K562 (cell line): ENCODE measurements at regions not wholly inside any gene's neighbourhood (a gene's known extent, or its start where the extent isn't known, plus 50 kb on each side); places are given as distances from the start of the nearest gene placed in this dataset.

Experiments used
- EGR1 ChIP-seq: fragments of 450-650 bp; conservative IDR thresholded peaks from 2 replicates; pipeline ENCODE4 v1.6.1; 2017; ENCODE audit warnings: mild to moderate bottlenecking
- ESRRA ChIP-seq: fragments of 450-650 bp; IDR thresholded peaks from 2 replicates; pipeline ENCODE4 v1.6.1; 2014; ENCODE audit warnings: low read depth, mild to moderate bottlenecking, moderate library complexity, borderline replicate concordance
- EZH2 ChIP-seq: IDR thresholded peaks from 2 replicates; pipeline ENCODE4 v1.6.1; 2012; ENCODE audit warnings: low read depth, mild to moderate bottlenecking, inconsistent platforms, low read length, borderline replicate concordance
- GABPA ChIP-seq: fragments of 200-800 bp; sonication (Bioruptor generic); conservative IDR thresholded peaks from 2 replicates; pipeline ENCODE4 v1.6.1; 2016; ENCODE audit warnings: low read depth, missing genetic modification characterization, missing compliant biosample characterization
- MXI1 ChIP-seq: IDR thresholded peaks from 2 replicates; pipeline ENCODE4 v1.6.1; 2011; ENCODE audit warnings: low read depth, mild to moderate bottlenecking, improper control_type of control experiment, low read length
- NELFE ChIP-seq: IDR thresholded peaks from 2 replicates; pipeline ENCODE4 v1.6.1; 2011; ENCODE audit warnings: mild to moderate bottlenecking; ENCODE audit not compliant: insufficient read depth, insufficient read length
- POLR2AphosphoS5 ChIP-seq: IDR thresholded peaks from 2 replicates; pipeline ENCODE4 v1.6.1; 2011; ENCODE audit warnings: mild to moderate bottlenecking, low read depth, low read length, moderate library complexity; ENCODE audit not compliant: control insufficient read depth, insufficient read depth
- RBFOX2 ChIP-seq: fragments of 200-400 bp; formaldehyde crosslinking; IDR thresholded peaks from 2 replicates; pipeline ENCODE4 v1.6.1; 2017; ENCODE audit warnings: low read depth, mild to moderate bottlenecking, low read length, moderate library complexity
- SMARCA4 ChIP-seq: fragments of 450-650 bp; IDR thresholded peaks from 2 replicates; pipeline ENCODE4 v1.6.1; 2016
- YY1 ChIP-seq, 3 experiments: IDR thresholded peaks; 2 replicates each; pipeline ENCODE4 v1.6.1; 2011; ENCODE audit warnings: low read length in 2 of 3, mild to moderate bottlenecking in 2 of 3, moderate library complexity in 2 of 3, borderline replicate concordance in 1 of 3, control low read depth in 1 of 3, low read depth in 1 of 3; ENCODE audit not compliant: insufficient read depth in 3 of 3, insufficient replicate concordance in 2 of 3, control insufficient read depth in 1 of 3, insufficient read length in 1 of 3; ENCODE audit errors: extremely low read depth in 1 of 3
- ZNF175 ChIP-seq: fragments of 200-800 bp; sonication (Bioruptor generic); IDR thresholded peaks from 2 replicates; pipeline ENCODE4 v1.6.1; 2016; ENCODE audit warnings: low read depth, mild to moderate bottlenecking, missing genetic modification characterization, missing compliant biosample characterization
- TF ChIP-seq, protein P1 (sequence below), 3 experiments: IDR thresholded peaks in 2 of 3; conservative IDR thresholded peaks in 1 of 3; 2 replicates each; pipeline ENCODE4 v1.5.1; 2011 to 2012; ENCODE audit warnings: low read length in 3 of 3, mild to moderate bottlenecking in 3 of 3, control low read depth in 2 of 3, improper control_type of control experiment in 1 of 3, inconsistent platforms in 1 of 3, low read depth in 1 of 3, mixed read lengths in 1 of 3, moderate library complexity in 1 of 3; ENCODE audit not compliant: insufficient read depth in 2 of 3
- TF ChIP-seq, protein P2 (sequence below): fragments of 450-650 bp; formaldehyde crosslinking; IDR thresholded peaks from 2 replicates; pipeline ENCODE4 v1.4.0; 2020; ENCODE audit warnings: mild to moderate bottlenecking, moderate library complexity
- TF ChIP-seq, protein P3 (sequence below), 2 experiments: IDR thresholded peaks; 2 replicates each; pipeline ENCODE4 v1.6.1; 2012; ENCODE audit warnings: improper control_type of control experiment in 2 of 2, low read depth in 2 of 2, low read length in 2 of 2, borderline replicate concordance in 1 of 2

DNA sequence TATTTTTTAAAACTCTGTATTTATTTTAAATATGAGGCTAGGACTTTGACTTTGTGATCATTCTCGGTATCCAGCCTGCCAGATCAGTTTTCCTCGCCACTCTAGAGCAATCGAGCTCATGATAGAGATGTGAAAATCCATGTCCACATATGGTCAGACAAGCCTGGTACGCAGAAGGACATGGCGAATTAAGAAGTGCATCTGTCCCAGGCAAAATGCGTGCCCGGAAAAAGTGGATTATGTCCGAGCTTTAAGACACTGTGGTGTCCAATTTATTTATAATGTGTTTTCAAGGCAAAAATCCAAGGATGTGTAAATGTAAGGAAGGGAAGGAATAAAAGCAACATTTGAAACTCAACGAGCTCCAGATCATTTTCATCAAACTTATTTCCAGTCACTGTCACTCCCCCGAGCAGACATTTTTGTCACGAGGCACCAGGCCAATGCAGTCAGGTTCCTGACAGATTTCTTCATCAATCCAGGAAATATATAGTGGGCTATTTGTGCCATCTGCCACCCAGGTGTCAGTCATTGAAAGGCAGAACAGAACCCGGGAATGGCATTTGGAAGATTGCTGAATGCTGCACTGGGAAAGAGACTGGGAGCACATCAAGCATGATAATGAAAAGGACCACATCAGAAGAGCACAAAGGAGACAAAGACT is 825.7 kb downstream of the SQOR start:
- TF ChIP-seq YY1 (IDR thresholded peaks at IDR 0.05; ENCODE audit: borderline replicate concordance in 1 of 3, control insufficient read depth in 1 of 3, extremely low read depth in 1 of 3, insufficient read depth in 3 of 3, insufficient read length in 1 of 3, insufficient replicate concordance in 2 of 3, low read depth in 1 of 3, low read length in 2 of 3) (no peak), RBFOX2 (no peak), ZNF175 (CRISPR knock-in tag) (no peak), POLR2AphosphoS5 (no peak), ESRRA (no peak), GABPA (no peak), EGR1 (no peak), NELFE (no peak), MXI1 (no peak), EZH2 (no peak), SMARCA4 (no peak)
- TF ChIP-seq, protein P1, sequence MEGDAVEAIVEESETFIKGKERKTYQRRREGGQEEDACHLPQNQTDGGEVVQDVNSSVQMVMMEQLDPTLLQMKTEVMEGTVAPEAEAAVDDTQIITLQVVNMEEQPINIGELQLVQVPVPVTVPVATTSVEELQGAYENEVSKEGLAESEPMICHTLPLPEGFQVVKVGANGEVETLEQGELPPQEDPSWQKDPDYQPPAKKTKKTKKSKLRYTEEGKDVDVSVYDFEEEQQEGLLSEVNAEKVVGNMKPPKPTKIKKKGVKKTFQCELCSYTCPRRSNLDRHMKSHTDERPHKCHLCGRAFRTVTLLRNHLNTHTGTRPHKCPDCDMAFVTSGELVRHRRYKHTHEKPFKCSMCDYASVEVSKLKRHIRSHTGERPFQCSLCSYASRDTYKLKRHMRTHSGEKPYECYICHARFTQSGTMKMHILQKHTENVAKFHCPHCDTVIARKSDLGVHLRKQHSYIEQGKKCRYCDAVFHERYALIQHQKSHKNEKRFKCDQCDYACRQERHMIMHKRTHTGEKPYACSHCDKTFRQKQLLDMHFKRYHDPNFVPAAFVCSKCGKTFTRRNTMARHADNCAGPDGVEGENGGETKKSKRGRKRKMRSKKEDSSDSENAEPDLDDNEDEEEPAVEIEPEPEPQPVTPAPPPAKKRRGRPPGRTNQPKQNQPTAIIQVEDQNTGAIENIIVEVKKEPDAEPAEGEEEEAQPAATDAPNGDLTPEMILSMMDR (IDR thresholded peaks at IDR 0.05 in 2 of 3, conservative IDR thresholded peaks at IDR 0.05 in 1 of 3; ENCODE audit: insufficient read depth in 2 of 3, low read depth in 1 of 3, low read length in 3 of 3), result no peak
- TF ChIP-seq, protein P2, sequence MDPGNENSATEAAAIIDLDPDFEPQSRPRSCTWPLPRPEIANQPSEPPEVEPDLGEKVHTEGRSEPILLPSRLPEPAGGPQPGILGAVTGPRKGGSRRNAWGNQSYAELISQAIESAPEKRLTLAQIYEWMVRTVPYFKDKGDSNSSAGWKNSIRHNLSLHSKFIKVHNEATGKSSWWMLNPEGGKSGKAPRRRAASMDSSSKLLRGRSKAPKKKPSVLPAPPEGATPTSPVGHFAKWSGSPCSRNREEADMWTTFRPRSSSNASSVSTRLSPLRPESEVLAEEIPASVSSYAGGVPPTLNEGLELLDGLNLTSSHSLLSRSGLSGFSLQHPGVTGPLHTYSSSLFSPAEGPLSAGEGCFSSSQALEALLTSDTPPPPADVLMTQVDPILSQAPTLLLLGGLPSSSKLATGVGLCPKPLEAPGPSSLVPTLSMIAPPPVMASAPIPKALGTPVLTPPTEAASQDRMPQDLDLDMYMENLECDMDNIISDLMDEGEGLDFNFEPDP, result no peak
- TF ChIP-seq, protein P3, sequence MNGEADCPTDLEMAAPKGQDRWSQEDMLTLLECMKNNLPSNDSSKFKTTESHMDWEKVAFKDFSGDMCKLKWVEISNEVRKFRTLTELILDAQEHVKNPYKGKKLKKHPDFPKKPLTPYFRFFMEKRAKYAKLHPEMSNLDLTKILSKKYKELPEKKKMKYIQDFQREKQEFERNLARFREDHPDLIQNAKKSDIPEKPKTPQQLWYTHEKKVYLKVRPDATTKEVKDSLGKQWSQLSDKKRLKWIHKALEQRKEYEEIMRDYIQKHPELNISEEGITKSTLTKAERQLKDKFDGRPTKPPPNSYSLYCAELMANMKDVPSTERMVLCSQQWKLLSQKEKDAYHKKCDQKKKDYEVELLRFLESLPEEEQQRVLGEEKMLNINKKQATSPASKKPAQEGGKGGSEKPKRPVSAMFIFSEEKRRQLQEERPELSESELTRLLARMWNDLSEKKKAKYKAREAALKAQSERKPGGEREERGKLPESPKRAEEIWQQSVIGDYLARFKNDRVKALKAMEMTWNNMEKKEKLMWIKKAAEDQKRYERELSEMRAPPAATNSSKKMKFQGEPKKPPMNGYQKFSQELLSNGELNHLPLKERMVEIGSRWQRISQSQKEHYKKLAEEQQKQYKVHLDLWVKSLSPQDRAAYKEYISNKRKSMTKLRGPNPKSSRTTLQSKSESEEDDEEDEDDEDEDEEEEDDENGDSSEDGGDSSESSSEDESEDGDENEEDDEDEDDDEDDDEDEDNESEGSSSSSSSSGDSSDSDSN (IDR thresholded peaks at IDR 0.05; ENCODE audit: borderline replicate concordance in 1 of 2, low read depth in 2 of 2, low read length in 2 of 2), result no peak
